ENCODE measurements at regions not wholly inside any gene's neighbourhood (a gene's known extent, or its start where the extent isn't known, plus 50 kb on each side); places are given as distances from the start of the nearest gene placed in this dataset.

DNA sequence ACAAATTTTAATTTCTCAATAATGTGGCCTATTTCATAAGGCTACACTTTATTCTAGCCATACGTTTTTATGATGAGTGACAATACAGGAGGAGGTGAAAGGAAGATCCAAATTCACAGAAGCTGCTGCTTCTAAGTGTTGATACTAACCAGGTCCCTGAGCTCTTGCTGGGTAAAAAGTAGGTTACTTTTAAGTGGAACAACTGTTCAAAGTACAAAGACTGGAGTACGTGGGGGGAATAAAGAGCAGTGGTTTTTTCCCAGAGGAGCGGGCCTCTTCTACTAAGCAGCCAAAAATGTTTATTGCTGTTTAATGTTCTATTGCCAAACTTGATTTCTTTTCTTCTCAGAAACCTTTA lies 301.8 kb downstream of the AEBP2 start:
- CTCF ChIA-PET: no interaction called here
- no peaks in the 10 kb centered on the region for H3K36me3 ChIP-seq (ENCODE audit: insufficient read depth, low read length)
- TF ChIP-seq, protein P1, sequence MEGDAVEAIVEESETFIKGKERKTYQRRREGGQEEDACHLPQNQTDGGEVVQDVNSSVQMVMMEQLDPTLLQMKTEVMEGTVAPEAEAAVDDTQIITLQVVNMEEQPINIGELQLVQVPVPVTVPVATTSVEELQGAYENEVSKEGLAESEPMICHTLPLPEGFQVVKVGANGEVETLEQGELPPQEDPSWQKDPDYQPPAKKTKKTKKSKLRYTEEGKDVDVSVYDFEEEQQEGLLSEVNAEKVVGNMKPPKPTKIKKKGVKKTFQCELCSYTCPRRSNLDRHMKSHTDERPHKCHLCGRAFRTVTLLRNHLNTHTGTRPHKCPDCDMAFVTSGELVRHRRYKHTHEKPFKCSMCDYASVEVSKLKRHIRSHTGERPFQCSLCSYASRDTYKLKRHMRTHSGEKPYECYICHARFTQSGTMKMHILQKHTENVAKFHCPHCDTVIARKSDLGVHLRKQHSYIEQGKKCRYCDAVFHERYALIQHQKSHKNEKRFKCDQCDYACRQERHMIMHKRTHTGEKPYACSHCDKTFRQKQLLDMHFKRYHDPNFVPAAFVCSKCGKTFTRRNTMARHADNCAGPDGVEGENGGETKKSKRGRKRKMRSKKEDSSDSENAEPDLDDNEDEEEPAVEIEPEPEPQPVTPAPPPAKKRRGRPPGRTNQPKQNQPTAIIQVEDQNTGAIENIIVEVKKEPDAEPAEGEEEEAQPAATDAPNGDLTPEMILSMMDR (IDR thresholded peaks at IDR 0.05): no peak

DNA sequence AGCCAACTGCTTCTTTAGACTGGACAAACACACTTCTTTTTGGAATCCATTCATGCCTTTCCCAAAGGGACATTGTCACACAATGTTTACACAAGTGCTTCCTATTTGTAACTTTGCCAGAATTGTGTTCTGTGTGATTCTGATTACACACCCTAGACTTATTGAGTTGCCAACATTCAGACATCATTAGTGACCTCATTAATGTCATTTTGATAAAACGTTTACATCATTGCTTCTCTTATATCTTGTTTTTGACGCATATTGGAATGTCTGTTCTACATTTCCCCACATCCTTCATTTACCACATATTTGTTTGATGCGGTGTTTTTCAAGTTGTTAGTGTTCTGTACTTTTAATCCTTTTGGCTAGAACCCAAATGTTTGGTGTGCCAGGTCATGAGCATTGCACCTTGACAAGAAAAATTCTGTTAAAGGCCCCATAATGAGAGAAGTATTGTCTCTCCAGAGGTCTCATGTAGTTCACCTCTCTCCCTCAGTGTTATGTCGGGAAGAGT lies 305.5 kb downstream of the AEBP2 start:
- H3K4me3 Mint-ChIP-seq: no peak overlapping the region
- H3K27me3 ChIP-seq (ENCODE audit: control insufficient read depth in 1 of 2, insufficient read depth in 2 of 2, low read length in 2 of 2): no peaks in the 10 kb centered on the region
- no peaks in the 10 kb centered on the region for H3K9me3 Mint-ChIP-seq
- ChIA-PET CTCF (no interaction called here), POLR2A (no interaction called here)
- H3K4me1 Mint-ChIP-seq (ENCODE audit: low read depth): no peaks in the 10 kb centered on the region
- ATAC-seq (ENCODE audit: poor library complexity) (no peak), DNase-seq (peak in 1 of 14 experiments; percentile 14)
- intact Hi-C loops (cut with DNase I, micrococcal nuclease): no loop called here
- TF ChIP-seq, protein P1 (IDR thresholded peaks at IDR 0.05): no peak
- H3K27ac Mint-ChIP-seq: no peak overlapping the region
- no peak overlapping the region for H3K27ac ChIP-seq (ENCODE audit: low read depth in 1 of 2, low read length in 2 of 2)
- H3K4me1 ChIP-seq (ENCODE audit: insufficient read depth, low read length): no peaks in the 10 kb centered on the region
- no peaks in the 10 kb centered on the region for H3K36me3 Mint-ChIP-seq (ENCODE audit: low read depth)
- no peaks in the 10 kb centered on the region for H3K9me3 ChIP-seq (ENCODE audit: control insufficient read depth in 1 of 2, insufficient read depth in 1 of 2, low read length in 2 of 2)
- H3K27me3 Mint-ChIP-seq: peaks cover 4% of the 10 kb centered on the region
- H3K4me3 ChIP-seq (ENCODE audit: low read length): no peak overlapping the region
- no peaks in the 10 kb centered on the region for H3K36me3 ChIP-seq (ENCODE audit: insufficient read depth, low read length)

More for the DNA sequence above, 301.8 kb downstream of the AEBP2 start:
- no peaks in the 10 kb centered on the region for H3K36me3 Mint-ChIP-seq (ENCODE audit: low read depth)
- DNase-seq (no peak), ATAC-seq (ENCODE audit: poor library complexity) (no peak)
- Histone ChIP-seq H3K27ac (ENCODE audit: low read depth in 1 of 2, low read length in 2 of 2) (no peak overlapping the region), H3K4me3 (ENCODE audit: low read length) (no peak overlapping the region), H3K4me1 (ENCODE audit: insufficient read depth, low read length) (no peaks in the 10 kb centered on the region), H3K27me3 (ENCODE audit: control insufficient read depth in 1 of 2, insufficient read depth in 2 of 2, low read length in 2 of 2) (no peaks in the 10 kb centered on the region), H3K9me3 (ENCODE audit: control insufficient read depth in 1 of 2, insufficient read depth in 1 of 2, low read length in 2 of 2) (no peaks in the 10 kb centered on the region)
- POLR2A ChIA-PET: no interaction called here
- H3K27me3 Mint-ChIP-seq: peaks cover 4% of the 10 kb centered on the region
- intact Hi-C loops (cut with DNase I, micrococcal nuclease): no loop called here
- H3K4me1 Mint-ChIP-seq (ENCODE audit: low read depth): no peaks in the 10 kb centered on the region
- no peak overlapping the region for H3K4me3 Mint-ChIP-seq
- H3K9me3 Mint-ChIP-seq: no peaks in the 10 kb centered on the region
- H3K27ac Mint-ChIP-seq: no peak overlapping the region

DNA sequence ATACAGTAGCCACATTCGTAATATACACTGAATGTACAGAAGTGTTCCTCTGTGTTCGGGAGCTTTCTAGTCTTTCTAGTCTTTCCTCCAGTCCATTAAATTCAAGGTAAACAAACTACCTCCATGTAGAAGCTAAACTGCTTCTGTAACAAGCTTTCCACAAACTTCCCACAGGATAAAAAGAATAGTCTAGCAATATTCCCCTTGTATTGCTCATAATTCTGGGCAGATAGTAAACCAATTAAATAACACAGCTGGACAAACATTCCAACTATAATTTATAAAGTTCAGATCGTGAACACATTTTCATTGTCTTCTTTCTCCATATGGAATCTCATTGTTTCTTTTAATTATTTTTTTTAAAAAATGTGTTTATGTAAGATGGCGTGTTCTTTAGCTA lies 307.2 kb downstream of the AEBP2 start:
- CTCF ChIA-PET: no interaction called here
- intact Hi-C loops (cut with DNase I, micrococcal nuclease): no loop called here

More for the DNA sequence above, 307.2 kb downstream of the AEBP2 start:
- H3K27me3 ChIP-seq (ENCODE audit: control insufficient read depth in 1 of 2, insufficient read depth in 2 of 2, low read length in 2 of 2): no peaks in the 10 kb centered on the region
- TF ChIP-seq, protein P1 (IDR thresholded peaks at IDR 0.05): no peak
- no peaks in the 10 kb centered on the region for H3K27me3 Mint-ChIP-seq
- H3K27ac Mint-ChIP-seq: no peak overlapping the region
- DNase-seq: no peak
- H3K4me1 ChIP-seq (ENCODE audit: insufficient read depth, low read length): no peaks in the 10 kb centered on the region
- no peaks in the 10 kb centered on the region for H3K36me3 Mint-ChIP-seq (ENCODE audit: low read depth)
- H3K9me3 Mint-ChIP-seq: peaks cover 4% of the 10 kb centered on the region
- no peaks in the 10 kb centered on the region for H3K9me3 ChIP-seq (ENCODE audit: control insufficient read depth in 1 of 2, insufficient read depth in 1 of 2, low read length in 2 of 2)
- POLR2A ChIA-PET: no interaction called here
- H3K4me1 Mint-ChIP-seq (ENCODE audit: low read depth): no peaks in the 10 kb centered on the region
- no peak overlapping the region for H3K4me3 Mint-ChIP-seq
- no peak for ATAC-seq (ENCODE audit: poor library complexity)
- H3K36me3 ChIP-seq (ENCODE audit: insufficient read depth, low read length): no peaks in the 10 kb centered on the region
- H3K27ac ChIP-seq (ENCODE audit: low read depth in 1 of 2, low read length in 2 of 2): no peak overlapping the region
- no peak overlapping the region for H3K4me3 ChIP-seq (ENCODE audit: low read length)

All from CD4-positive, alpha-beta T cell (primary cell).